SHP77 treated with DMSO at 0.1 percent for 48 hours (cell line): ENCODE measurements at regions not wholly inside any gene's neighbourhood (a gene's known extent, or its start where the extent isn't known, plus 50 kb on each side); places are given as distances from the start of the nearest gene placed in this dataset.
"Not testable (repeated sequence)": the region's sequence is repeated elsewhere in the genome, so short reads cannot be mapped to it uniquely, and the experiment has no call there.

Experiments used
- DNase-seq: peaks from one replicate; lab custom pipeline; 2025; lab: John Stamatoyannopoulos, UW

- no peak for DNase-seq
Observed at GRCh38 chr11:37905707-37906417, 1307.8 kb upstream of the RAG2 start.

GRCh38 chr11:37896016-37896415 lies 1298.0 kb upstream of the RAG2 start:
- no peak for DNase-seq

GRCh38 chr11:37881741-37882140 lies 1283.7 kb upstream of the RAG2 start:
- no peak for DNase-seq

- DNase-seq: no peak
Observed at GRCh38 chr11:37861671-37862070, 1263.6 kb upstream of the RAG2 start.

GRCh38 chr11:37858806-37859537 lies 1260.9 kb upstream of the RAG2 start:
- DNase-seq: not testable (repeated sequence)

GRCh38 chr11:37858398-37858797 lies 1260.4 kb upstream of the RAG2 start:
- peak; percentile 14 for DNase-seq

- no peak for DNase-seq
Observed at GRCh38 chr11:37857726-37858125, 1259.7 kb upstream of the RAG2 start.

- no peak for DNase-seq
Observed at GRCh38 chr11:37849706-37850105, 1251.7 kb upstream of the RAG2 start.

GRCh38 chr11:37843603-37844002 lies 1245.6 kb upstream of the RAG2 start:
- no peak for DNase-seq

- DNase-seq: no peak
Observed at GRCh38 chr11:37841016-37841415, 1243.0 kb upstream of the RAG2 start.

- not testable (repeated sequence) for DNase-seq
Observed at GRCh38 chr11:37840345-37840744, 1242.3 kb upstream of the RAG2 start.

GRCh38 chr11:37830529-37830928 lies 1232.5 kb upstream of the RAG2 start:
- no peak for DNase-seq

- DNase-seq: no peak
Observed at GRCh38 chr11:37817727-37818270, 1219.8 kb upstream of the RAG2 start.

- DNase-seq: no peak
Observed at GRCh38 chr11:37812281-37812880, 1214.3 kb upstream of the RAG2 start.

- no peak for DNase-seq
Observed at GRCh38 chr11:37811349-37811748, 1213.3 kb upstream of the RAG2 start.

GRCh38 chr11:37804666-37805065 lies 1206.6 kb upstream of the RAG2 start:
- DNase-seq: no peak

GRCh38 chr11:37788141-37788877 lies 1190.3 kb upstream of the RAG2 start:
- no peak for DNase-seq

GRCh38 chr11:37786214-37786755 lies 1188.2 kb upstream of the RAG2 start:
- DNase-seq: no peak

- no peak for DNase-seq
Observed at GRCh38 chr11:37774441-37774840, 1176.4 kb upstream of the RAG2 start.

- no peak for DNase-seq
Observed at GRCh38 chr11:37770145-37770544, 1172.1 kb upstream of the RAG2 start.

- no peak for DNase-seq
Observed at GRCh38 chr11:37762079-37762478, 1164.0 kb upstream of the RAG2 start.

- DNase-seq: no peak
Observed at GRCh38 chr11:37755521-37755920, 1157.5 kb upstream of the RAG2 start.
